Activated naive CD4-positive, alpha-beta T cell treated with anti-CD3 and anti-CD28 coated beads, Interleukin-2, amount 10 ng/mL, durations not matched to agents 7 days and 5 days (primary cell): ENCODE measurements at regions not wholly inside any gene's neighbourhood (a gene's known extent, or its start where the extent isn't known, plus 50 kb on each side); places are given as distances from the start of the nearest gene placed in this dataset.

Source experiments
- CTCF ChIA-PET: fragments of 350-600 bp; sonication (Branson Sonifier 250); formaldehyde crosslinking; loops from one replicate; lab custom pipeline; 2021; ENCODE audit warnings: antibody characterized with exemption; lab: Charles Lee
- DNase-seq: peaks from one replicate; pipeline ENCODE4 v3.0.0-alpha.2; 2020
- H3K27ac Mint-ChIP-seq: one replicate; pipeline ENCODE4 v1.8.0; 2021; ENCODE audit warnings: mild to moderate bottlenecking, moderate library complexity, mixed read lengths
- H3K27me3 Mint-ChIP-seq: one replicate; pipeline ENCODE4 v1.8.0; 2021; ENCODE audit warnings: mild to moderate bottlenecking, mixed read lengths
- H3K36me3 Mint-ChIP-seq: one replicate; pipeline ENCODE4 v1.8.0; 2021; ENCODE audit warnings: mixed read lengths
- H3K4me1 Mint-ChIP-seq: one replicate; pipeline ENCODE4 v1.8.0; 2021; ENCODE audit warnings: mixed read lengths
- H3K4me3 Mint-ChIP-seq: one replicate; pipeline ENCODE4 v1.8.0; 2021; ENCODE audit warnings: mild to moderate bottlenecking, moderate library complexity, mixed read lengths
- H3K9me3 Mint-ChIP-seq: one replicate; pipeline ENCODE4 v1.8.0; 2021; ENCODE audit warnings: mixed read lengths

GRCh38 chr1:58996341-58997059 is 212.7 kb upstream of the JUN start:
- Mint-ChIP-seq H3K9me3 (no peaks in the 10 kb centered on the region), H3K27me3 (peaks cover 11% of the 10 kb centered on the region), H3K4me3 (no peak overlapping the region), H3K4me1 (peaks cover 18% of the 10 kb centered on the region), H3K27ac (no peak overlapping the region), H3K36me3 (no peaks in the 10 kb centered on the region)
- CTCF ChIA-PET, result interaction anchor here (1.0 to 1.8 kb wide), 2 partner anchors 17 to 54 kb away, joined by 3 read pairs; no protein-coding TSS in a partner anchor
- DNase-seq, result no peak

- no peak overlapping the region for H3K27ac Mint-ChIP-seq
- no peaks in the 10 kb centered on the region for H3K9me3 Mint-ChIP-seq
- CTCF ChIA-PET, result interaction anchor here (1.0 to 1.8 kb wide), 2 partner anchors 16 to 55 kb away, joined by 3 read pairs; no protein-coding TSS in a partner anchor
Observed at GRCh38 chr1:58997060-58997411, 213.2 kb upstream of the JUN start.

GRCh38 chr1:58997637-58998036 is 213.8 kb upstream of the JUN start:
- Mint-ChIP-seq H3K4me1 (peaks cover 18% of the 10 kb centered on the region), H3K4me3 (no peak overlapping the region), H3K36me3 (no peaks in the 10 kb centered on the region), H3K27me3 (peaks cover 11% of the 10 kb centered on the region), H3K9me3 (no peaks in the 10 kb centered on the region), H3K27ac (no peak overlapping the region)
- no peak for DNase-seq
- CTCF ChIA-PET, result interaction anchor here (1.8 kb wide), 1 partner anchor 16 kb away, joined by 3 read pairs; no protein-coding TSS in a partner anchor

More at GRCh38 chr1:58997060-58997411, 213.2 kb upstream of the JUN start:
- Mint-ChIP-seq H3K4me1 (peaks cover 18% of the 10 kb centered on the region), H3K27me3 (peaks cover 11% of the 10 kb centered on the region), H3K36me3 (no peaks in the 10 kb centered on the region), H3K4me3 (no peak overlapping the region)
- no peak for DNase-seq

- no peak overlapping the region for H3K4me3 Mint-ChIP-seq
- H3K36me3 Mint-ChIP-seq, result no peaks in the 10 kb centered on the region
- no peak for DNase-seq
- H3K9me3 Mint-ChIP-seq, result no peaks in the 10 kb centered on the region
- H3K4me1 Mint-ChIP-seq, result peaks cover 23% of the 10 kb centered on the region
- CTCF ChIA-PET, result interaction anchor here (1.0 kb wide), 1 partner anchor 216 kb away, joined by 4 read pairs; the partner anchor contains the start of gene JUN
- peaks cover 6% of the 10 kb centered on the region for H3K27me3 Mint-ChIP-seq
- H3K27ac Mint-ChIP-seq, result no peak overlapping the region
Observed at GRCh38 chr1:58999676-59000075, 215.8 kb upstream of the JUN start.

GRCh38 chr1:59004755-59005154 is 220.9 kb upstream of the JUN start:
- H3K4me3 Mint-ChIP-seq, result no peak overlapping the region
- H3K9me3 Mint-ChIP-seq, result no peaks in the 10 kb centered on the region
- H3K4me1 Mint-ChIP-seq, result peaks cover 43% of the 10 kb centered on the region
- no peak overlapping the region for H3K27ac Mint-ChIP-seq
- H3K36me3 Mint-ChIP-seq, result peaks cover 1% of the 10 kb centered on the region
- CTCF ChIA-PET, result no interaction called here
- no peak for DNase-seq
- H3K27me3 Mint-ChIP-seq, result peaks cover 6% of the 10 kb centered on the region

GRCh38 chr1:59005491-59006288 is 221.8 kb upstream of the JUN start:
- Mint-ChIP-seq H3K27me3 (no peaks in the 10 kb centered on the region), H3K36me3 (peaks cover 1% of the 10 kb centered on the region), H3K4me3 (no peak overlapping the region), H3K27ac (no peak overlapping the region), H3K4me1 (peaks cover 43% of the 10 kb centered on the region), H3K9me3 (no peaks in the 10 kb centered on the region)
- CTCF ChIA-PET, result no interaction called here
- DNase-seq, result no peak

GRCh38 chr1:59006289-59006658 is 222.4 kb upstream of the JUN start:
- H3K27me3 Mint-ChIP-seq, result peaks cover 2% of the 10 kb centered on the region
- peaks cover 1% of the 10 kb centered on the region for H3K36me3 Mint-ChIP-seq
- no peaks in the 10 kb centered on the region for H3K9me3 Mint-ChIP-seq
- DNase-seq, result no peak
- H3K4me1 Mint-ChIP-seq, result peaks cover 43% of the 10 kb centered on the region
- H3K27ac Mint-ChIP-seq, result no peak overlapping the region
- H3K4me3 Mint-ChIP-seq, result no peak overlapping the region
- CTCF ChIA-PET, result no interaction called here

GRCh38 chr1:59006932-59007331 is 223.1 kb upstream of the JUN start:
- no peak for DNase-seq
- Mint-ChIP-seq H3K9me3 (no peaks in the 10 kb centered on the region), H3K27ac (no peak overlapping the region), H3K27me3 (peaks cover 7% of the 10 kb centered on the region), H3K4me3 (no peak overlapping the region), H3K4me1 (peaks cover 43% of the 10 kb centered on the region), H3K36me3 (peaks cover 1% of the 10 kb centered on the region)
- CTCF ChIA-PET, result no interaction called here

- H3K4me1 Mint-ChIP-seq, result peaks cover 43% of the 10 kb centered on the region
Observed at GRCh38 chr1:59007429-59007819, 223.6 kb upstream of the JUN start.

GRCh38 chr1:59007820-59008598 is 224.2 kb upstream of the JUN start:
- DNase-seq, result peak; percentile 23
- H3K27ac Mint-ChIP-seq, result peak overlapping the region; percentile 9
- H3K4me3 Mint-ChIP-seq, result no peak overlapping the region
- CTCF ChIA-PET, result no interaction called here
- H3K36me3 Mint-ChIP-seq, result peaks cover 1% of the 10 kb centered on the region
- H3K9me3 Mint-ChIP-seq, result no peaks in the 10 kb centered on the region
- H3K4me1 Mint-ChIP-seq, result peaks cover 46% of the 10 kb centered on the region
- peaks cover 7% of the 10 kb centered on the region for H3K27me3 Mint-ChIP-seq

More at GRCh38 chr1:59007429-59007819, 223.6 kb upstream of the JUN start:
- no peak for DNase-seq
- Mint-ChIP-seq H3K36me3 (peaks cover 1% of the 10 kb centered on the region), H3K4me3 (no peak overlapping the region), H3K9me3 (no peaks in the 10 kb centered on the region), H3K27me3 (peaks cover 7% of the 10 kb centered on the region), H3K27ac (no peak overlapping the region)
- CTCF ChIA-PET, result no interaction called here

GRCh38 chr1:59008599-59009347 is 224.9 kb upstream of the JUN start:
- no peak for DNase-seq
- CTCF ChIA-PET, result interaction anchor here (0.5 kb wide), 1 partner anchor 82 kb away, joined by 4 read pairs; no protein-coding TSS in a partner anchor
- H3K27ac Mint-ChIP-seq, result no peak overlapping the region
- peaks cover 7% of the 10 kb centered on the region for H3K27me3 Mint-ChIP-seq
- no peaks in the 10 kb centered on the region for H3K9me3 Mint-ChIP-seq
- H3K36me3 Mint-ChIP-seq, result peaks cover 1% of the 10 kb centered on the region
- H3K4me1 Mint-ChIP-seq, result peaks cover 47% of the 10 kb centered on the region
- H3K4me3 Mint-ChIP-seq, result no peak overlapping the region

- Mint-ChIP-seq H3K36me3 (peaks cover 1% of the 10 kb centered on the region), H3K4me1 (peaks cover 28% of the 10 kb centered on the region), H3K4me3 (no peak overlapping the region), H3K27ac (no peak overlapping the region), H3K9me3 (no peaks in the 10 kb centered on the region), H3K27me3 (peaks cover 13% of the 10 kb centered on the region)
- no peak for DNase-seq
- CTCF ChIA-PET, result no interaction called here
Observed at GRCh38 chr1:59011663-59012062, 227.8 kb upstream of the JUN start.

GRCh38 chr1:59012378-59012777 is 228.5 kb upstream of the JUN start:
- H3K36me3 Mint-ChIP-seq, result peaks cover 1% of the 10 kb centered on the region
- peaks cover 21% of the 10 kb centered on the region for H3K4me1 Mint-ChIP-seq
- H3K27me3 Mint-ChIP-seq, result peaks cover 13% of the 10 kb centered on the region
- no peak overlapping the region for H3K27ac Mint-ChIP-seq
- CTCF ChIA-PET, result interaction anchor here (0.7 to 0.8 kb wide), 2 partner anchors 26 to 249 kb away, joined by 3 read pairs; no protein-coding TSS in a partner anchor
- no peak overlapping the region for H3K4me3 Mint-ChIP-seq
- no peak for DNase-seq
- H3K9me3 Mint-ChIP-seq, result no peaks in the 10 kb centered on the region
